ENCODE measurements at regions not wholly inside any gene's neighbourhood (a gene's known extent, or its start where the extent isn't known, plus 50 kb on each side); places are given as distances from the start of the nearest gene placed in this dataset.

DNA sequence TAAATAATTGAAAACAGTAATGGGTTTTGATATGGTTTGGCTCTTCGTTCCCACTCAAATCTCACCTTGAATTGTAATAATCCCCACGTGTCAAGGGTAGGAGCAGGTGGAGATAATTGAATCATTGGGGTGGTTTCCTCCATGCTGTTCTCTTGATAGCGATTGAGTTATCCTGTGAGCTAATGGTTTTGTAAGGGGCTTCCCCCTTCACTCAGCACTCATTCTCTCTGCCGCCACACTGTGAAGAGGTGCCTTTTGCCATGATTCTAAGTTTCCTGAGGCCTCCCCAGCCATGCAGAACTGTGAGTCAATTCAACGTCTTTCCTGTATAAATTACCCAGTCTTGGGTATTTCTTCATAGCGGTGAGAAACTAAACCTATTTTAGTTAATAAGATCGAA lies 551.7 kb upstream of the POT1 start:
- no peak for TF ChIP-seq POLR2A (IDR thresholded peaks at IDR 0.05; ENCODE audit: low read length)
- TF ChIP-seq, protein P1, sequence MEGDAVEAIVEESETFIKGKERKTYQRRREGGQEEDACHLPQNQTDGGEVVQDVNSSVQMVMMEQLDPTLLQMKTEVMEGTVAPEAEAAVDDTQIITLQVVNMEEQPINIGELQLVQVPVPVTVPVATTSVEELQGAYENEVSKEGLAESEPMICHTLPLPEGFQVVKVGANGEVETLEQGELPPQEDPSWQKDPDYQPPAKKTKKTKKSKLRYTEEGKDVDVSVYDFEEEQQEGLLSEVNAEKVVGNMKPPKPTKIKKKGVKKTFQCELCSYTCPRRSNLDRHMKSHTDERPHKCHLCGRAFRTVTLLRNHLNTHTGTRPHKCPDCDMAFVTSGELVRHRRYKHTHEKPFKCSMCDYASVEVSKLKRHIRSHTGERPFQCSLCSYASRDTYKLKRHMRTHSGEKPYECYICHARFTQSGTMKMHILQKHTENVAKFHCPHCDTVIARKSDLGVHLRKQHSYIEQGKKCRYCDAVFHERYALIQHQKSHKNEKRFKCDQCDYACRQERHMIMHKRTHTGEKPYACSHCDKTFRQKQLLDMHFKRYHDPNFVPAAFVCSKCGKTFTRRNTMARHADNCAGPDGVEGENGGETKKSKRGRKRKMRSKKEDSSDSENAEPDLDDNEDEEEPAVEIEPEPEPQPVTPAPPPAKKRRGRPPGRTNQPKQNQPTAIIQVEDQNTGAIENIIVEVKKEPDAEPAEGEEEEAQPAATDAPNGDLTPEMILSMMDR (IDR thresholded peaks at IDR 0.05) = no peak
